KG1 (cell line): ENCODE measurements at regions not wholly inside any gene's neighbourhood (a gene's known extent, or its start where the extent isn't known, plus 50 kb on each side); places are given as distances from the start of the nearest gene placed in this dataset.

Source experiments
- DNase-seq: peaks from one replicate; lab custom pipeline; 2025; lab: John Stamatoyannopoulos, UW

- no peak for DNase-seq
Observed at GRCh38 chr1:191993549-191993948, 164.7 kb upstream of the RGS18 start.

DNA sequence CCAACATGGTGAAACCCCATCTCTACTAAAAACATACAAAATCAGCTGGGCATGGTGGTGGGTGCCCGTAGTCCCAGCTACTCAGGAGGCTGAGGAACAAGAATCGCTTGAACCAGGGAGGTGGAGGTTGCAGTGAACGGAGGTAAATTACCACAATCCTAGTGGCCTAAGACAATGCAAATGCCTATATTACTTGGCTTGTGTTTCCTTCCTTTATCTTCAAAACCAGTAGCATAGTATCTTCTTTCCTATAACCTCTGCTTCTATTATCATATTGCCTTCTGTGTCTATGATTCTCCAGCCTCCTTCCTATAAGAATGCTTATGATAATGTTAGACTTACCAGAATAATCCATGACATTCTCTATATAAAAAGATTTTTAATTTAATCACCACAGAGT, 156.2 kb upstream of the RGS18 start:
- no peak for DNase-seq

GRCh38 chr1:192003295-192004077, 154.8 kb upstream of the RGS18 start:
- DNase-seq: no peak

DNA sequence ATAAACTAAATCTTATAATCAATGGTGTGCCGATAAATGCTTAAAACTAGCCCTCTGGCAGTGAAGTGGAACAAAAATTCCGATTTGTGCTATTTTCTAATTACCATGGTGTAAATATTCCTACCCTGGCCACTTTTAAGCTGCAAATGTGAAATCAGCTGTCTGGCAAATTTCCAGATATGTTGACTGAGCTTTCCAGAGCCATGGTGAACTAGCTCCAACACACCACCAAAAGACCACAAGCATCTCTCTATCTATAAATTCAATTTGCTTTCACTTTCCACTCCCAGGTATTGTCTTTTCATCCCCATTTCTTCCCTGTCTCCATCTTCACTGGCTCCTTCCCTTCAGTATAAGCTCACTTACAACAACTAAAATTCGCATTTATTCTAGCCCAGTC, 152.3 kb upstream of the RGS18 start:
- DNase-seq: no peak

GRCh38 chr1:192008281-192008825, 149.9 kb upstream of the RGS18 start:
- DNase-seq: no peak

DNA sequence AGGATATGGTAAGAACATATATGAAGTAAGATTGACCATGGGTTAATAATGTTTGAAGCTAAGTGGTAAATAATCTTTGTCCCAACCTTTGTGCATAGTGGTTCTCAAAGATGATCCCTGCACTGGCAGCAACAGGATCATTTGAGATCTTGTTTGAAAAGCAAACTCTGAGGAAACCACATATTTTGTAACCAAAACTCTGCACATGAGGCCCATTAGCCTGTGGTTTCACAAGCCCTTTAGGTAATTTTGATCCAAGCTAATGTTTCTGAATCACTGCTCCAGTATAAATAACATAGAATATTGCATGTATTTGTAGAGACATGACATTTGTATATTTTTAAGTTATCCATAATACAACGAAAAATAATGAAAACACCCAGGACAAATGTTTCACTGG, 147.9 kb upstream of the RGS18 start:
- DNase-seq: no peak

GRCh38 chr1:192011525-192011924, 146.7 kb upstream of the RGS18 start:
- no peak for DNase-seq

- no peak for DNase-seq
Observed at GRCh38 chr1:192022827-192023226, 135.4 kb upstream of the RGS18 start.

DNA sequence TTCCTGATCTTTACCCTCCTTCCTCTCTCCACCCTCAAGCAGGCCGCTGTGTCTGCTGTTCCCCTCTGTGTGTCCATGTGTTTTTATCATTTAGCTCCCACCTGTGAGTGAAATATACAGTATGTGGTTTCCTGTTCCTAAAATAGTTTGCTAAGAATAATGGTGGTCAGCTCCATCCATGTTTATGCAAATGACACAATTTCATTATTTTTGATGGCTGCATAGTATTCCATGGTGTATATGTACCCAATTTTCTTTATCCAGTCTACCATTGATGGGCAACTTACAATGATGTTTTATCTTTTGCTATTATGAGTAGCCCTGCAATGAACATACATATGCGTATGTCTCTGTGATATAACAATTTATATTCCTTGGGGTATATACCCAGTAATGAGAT, 133.4 kb upstream of the RGS18 start:
- DNase-seq: no peak

DNA sequence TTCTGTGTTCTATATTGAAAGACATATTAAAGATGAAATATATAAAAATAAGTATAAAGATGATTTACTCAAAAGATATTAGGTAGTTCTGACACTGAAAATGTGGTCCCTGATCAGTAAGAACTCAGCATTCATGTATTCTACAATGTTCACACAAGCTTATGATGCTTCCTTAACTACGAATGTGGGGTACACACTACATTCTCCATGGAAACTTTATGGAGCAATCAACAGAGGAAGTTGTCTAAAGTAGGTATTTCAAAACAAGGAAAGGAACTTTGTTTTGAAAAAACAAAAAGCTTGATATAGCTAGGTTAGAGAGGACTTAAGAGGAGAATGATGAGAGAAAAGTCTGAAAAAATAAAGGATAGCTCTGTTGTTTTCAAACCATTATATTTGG, 119.7 kb upstream of the RGS18 start:
- no peak for DNase-seq

- no peak for DNase-seq
Observed at GRCh38 chr1:192045131-192045530, 113.1 kb upstream of the RGS18 start.

DNA sequence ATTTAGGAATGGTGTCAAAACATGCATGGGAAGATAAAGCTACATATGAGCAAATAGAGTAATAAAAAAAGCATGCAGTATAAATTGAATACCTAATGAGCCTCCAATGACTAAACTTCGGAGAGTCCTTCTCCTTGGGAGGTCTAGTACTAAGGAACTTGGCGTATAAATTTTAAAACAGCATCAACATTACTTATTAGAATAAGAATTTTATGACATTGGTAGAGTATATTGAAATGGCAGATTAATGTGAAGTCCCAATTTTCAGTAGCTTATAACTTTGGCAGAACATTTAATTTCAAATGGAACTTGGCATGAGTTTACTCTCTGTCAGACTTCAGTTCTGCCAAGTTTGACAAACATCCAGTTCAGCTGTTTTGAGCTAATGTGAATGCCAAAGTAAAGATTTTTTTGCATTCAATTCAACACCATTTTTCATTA, 104.7 kb upstream of the RGS18 start:
- no peak for DNase-seq

GRCh38 chr1:192057766-192058165, 100.5 kb upstream of the RGS18 start:
- DNase-seq: no peak

- DNase-seq: no peak
Observed at GRCh38 chr1:192059407-192059806, 98.9 kb upstream of the RGS18 start.

DNA sequence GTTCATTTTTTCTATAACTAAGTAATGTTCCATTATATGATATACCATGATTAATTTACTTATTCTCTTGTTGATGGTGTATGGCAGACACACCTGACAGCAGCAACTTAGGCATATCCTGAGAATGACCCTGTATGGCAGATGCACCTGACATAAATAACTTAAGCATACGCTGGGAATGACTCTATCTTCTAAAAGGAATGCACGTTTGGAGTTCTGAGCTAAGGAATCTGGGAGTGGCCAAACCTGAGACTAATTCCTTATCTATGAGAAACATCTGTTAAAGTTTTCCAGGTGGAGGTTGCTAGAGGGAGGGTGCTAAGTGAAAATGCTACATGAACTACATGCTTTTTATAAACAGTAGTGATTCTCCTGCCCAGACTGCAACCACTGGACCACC, 96.7 kb upstream of the RGS18 start:
- DNase-seq: no peak

DNA sequence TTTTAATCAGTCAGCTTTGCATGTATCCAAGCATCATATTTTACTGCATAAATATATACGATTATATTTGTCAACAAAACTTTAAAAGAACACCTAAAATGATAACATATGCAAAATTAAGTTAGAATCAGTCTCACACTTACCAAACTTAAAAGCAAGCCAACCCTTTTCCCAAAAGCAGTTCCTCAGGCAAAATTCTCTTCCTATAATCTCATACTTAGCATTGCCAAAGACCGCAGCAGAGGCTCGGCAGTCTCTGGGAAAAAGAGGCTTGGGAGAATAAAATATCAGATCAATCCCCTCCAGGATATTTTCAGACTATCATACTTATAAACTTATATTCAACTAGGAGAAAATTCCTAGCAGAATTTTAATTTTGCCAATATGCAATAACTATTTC, 93.2 kb upstream of the RGS18 start:
- no peak for DNase-seq

DNA sequence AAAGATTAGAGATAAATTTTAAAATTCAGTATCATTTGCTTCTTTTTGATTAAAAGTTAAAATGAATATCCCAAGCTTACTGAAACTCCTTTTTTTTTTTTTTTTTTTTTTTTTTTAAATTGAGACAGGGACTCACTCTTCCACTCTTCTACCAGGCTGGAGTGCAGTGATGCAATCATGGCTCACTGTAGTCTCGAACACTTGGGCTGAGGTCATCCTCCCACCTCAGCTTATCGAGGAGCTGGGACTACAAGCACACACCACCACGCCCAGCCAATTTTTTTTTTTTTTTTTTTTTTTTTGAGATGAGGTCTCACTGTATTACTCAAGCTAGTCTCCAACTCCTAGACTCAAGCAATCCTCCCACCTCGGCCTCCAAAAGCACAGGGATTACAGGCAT, 92.1 kb upstream of the RGS18 start:
- DNase-seq: no peak

DNA sequence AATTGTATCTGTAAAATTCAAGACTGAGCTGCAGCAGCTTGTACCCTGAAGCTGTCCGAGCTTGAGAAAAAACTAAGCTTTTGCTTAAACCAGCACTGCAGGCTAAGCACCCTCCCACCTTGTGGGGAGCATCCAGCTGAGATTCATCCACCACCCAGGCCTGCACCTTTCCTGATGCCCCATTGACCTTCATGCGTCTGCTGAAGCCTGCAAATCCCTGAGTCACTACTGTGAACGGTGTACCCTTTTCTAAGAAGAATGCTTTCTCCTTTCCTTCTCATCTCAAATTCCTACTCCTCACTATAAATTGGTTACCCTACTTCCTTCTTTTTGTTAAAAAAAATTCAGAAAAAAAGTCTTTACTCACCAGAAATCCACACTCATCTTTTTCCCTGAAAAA, 90.9 kb upstream of the RGS18 start:
- no peak for DNase-seq

- DNase-seq: no peak
Observed at GRCh38 chr1:192070213-192070612, 88.0 kb upstream of the RGS18 start.

GRCh38 chr1:192080684-192081083, 77.6 kb upstream of the RGS18 start:
- no peak for DNase-seq

DNA sequence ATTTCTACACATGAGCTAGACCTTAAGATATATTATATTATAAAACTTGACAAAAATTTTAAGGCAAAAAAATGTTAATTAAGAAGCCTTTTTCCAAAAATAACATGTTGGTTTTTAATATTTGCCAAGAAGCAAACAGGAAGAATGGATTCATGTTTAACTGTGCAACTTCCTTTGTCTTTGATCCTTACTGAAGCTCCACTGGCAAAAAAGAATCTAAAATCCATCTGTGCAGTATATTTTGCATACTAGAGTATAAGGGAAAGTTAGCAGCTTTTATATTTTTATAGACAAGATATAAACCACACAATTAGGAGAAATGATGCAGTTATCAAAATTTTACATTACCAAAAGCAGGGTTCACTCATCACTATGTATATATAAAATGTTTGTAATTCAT, 76.9 kb upstream of the RGS18 start:
- no peak for DNase-seq

GRCh38 chr1:192086644-192087043, 71.6 kb upstream of the RGS18 start:
- no peak for DNase-seq

DNA sequence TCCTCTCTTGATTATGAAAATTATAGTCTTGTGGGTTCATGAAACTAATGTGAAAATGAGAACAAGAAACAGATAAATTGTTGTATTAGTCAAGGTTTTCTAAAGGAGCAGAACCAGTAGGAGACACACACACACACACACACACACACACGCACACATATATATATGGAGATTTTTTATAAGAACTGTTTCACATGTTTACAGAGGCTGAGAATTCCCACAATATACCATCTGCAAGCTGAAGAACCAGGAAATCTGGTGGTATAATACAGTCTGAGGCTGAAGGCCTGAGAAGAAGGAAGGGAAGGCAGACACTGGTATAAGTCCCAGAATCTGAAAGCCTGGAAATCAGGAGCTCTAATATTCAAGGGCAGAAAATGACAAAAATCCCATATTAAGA, 70.9 kb upstream of the RGS18 start:
- no peak for DNase-seq

DNA sequence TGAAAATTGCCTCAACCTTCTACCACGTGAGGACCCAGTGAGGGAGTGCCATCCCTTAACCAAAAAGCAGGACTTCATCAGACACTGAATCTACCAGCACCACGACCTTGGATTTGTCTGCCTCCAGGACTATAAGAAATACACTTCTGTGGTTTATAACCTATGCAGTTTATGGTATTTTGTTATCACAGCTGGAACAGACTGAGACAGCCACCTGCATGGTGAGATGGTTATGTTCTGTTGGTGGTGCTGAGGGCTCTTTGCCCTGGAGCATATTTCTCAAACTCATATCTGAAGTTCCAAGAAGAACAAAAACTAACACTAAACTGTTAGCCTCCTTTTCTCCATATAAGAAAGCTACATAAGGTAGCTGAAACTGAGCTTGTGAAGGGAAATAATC, 69.8 kb upstream of the RGS18 start:
- no peak for DNase-seq
